WTC11 (cell line): ENCODE measurements at regions not wholly inside any gene's neighbourhood (a gene's known extent, or its start where the extent isn't known, plus 50 kb on each side); places are given as distances from the start of the nearest gene placed in this dataset.

Experiments
- ATAC-seq: fragments of 200-7000 bp; cut with Tn5 transposase; 2 replicates; pipeline ENCODE4 v1.10.0; 2021; ENCODE audit warnings: mild to moderate bottlenecking, moderate library complexity
- CTCF ChIA-PET: fragments of 300-600 bp; sonication (Branson Sonifier 250); formaldehyde crosslinking; loops from one replicate; lab custom pipeline; 2021; ENCODE audit warnings: antibody characterized with exemption; lab: Charles Lee
- POLR2A ChIA-PET: fragments of 350-600 bp; sonication (Branson Sonifier 250); formaldehyde crosslinking; loops from one replicate; lab custom pipeline; 2021; ENCODE audit warnings: antibody characterized with exemption; lab: Charles Lee
- DNase-seq: peaks from one replicate; pipeline ENCODE4 v3.0.0; 2021; ENCODE audit warnings: low spot score
- H3K27ac Mint-ChIP-seq: 2 replicates; pipeline ENCODE4 v1.8.0; 2021; ENCODE audit warnings: mixed read lengths
- H3K27me3 Mint-ChIP-seq: 2 replicates; pipeline ENCODE4 v1.8.0; 2021; ENCODE audit warnings: low read depth, mild to moderate bottlenecking, moderate library complexity, mixed read lengths
- H3K36me3 Mint-ChIP-seq: 2 replicates; pipeline ENCODE4 v1.8.0; 2021; ENCODE audit warnings: mixed read lengths
- H3K4me1 Mint-ChIP-seq: 2 replicates; pipeline ENCODE4 v1.8.0; 2022; ENCODE audit warnings: mixed read lengths
- H3K4me3 Mint-ChIP-seq: 2 replicates; pipeline ENCODE4 v1.8.0; 2021; ENCODE audit warnings: mild to moderate bottlenecking, moderate library complexity, mixed read lengths
- H3K9me3 Mint-ChIP-seq: 2 replicates; pipeline ENCODE4 v1.8.0; 2021; ENCODE audit warnings: mixed read lengths
- CBFB ChIP-seq: sonication (generic); formaldehyde crosslinking; IDR thresholded peaks from 2 replicates; pipeline ENCODE4 v1.8.1; 2022; ENCODE audit warnings: mild to moderate bottlenecking, low read depth, missing genetic modification reagents
- CREB1 ChIP-seq: sonication (generic); formaldehyde crosslinking; IDR thresholded peaks from 2 replicates; pipeline ENCODE4 v1.8.0; 2023; ENCODE audit warnings: mild to moderate bottlenecking, missing genetic modification reagents
- E2F1 ChIP-seq: sonication (generic); formaldehyde crosslinking; IDR thresholded peaks from 2 replicates; pipeline ENCODE4 v1.8.0; 2022; ENCODE audit warnings: mild to moderate bottlenecking, missing genetic modification reagents
- ELF4 ChIP-seq: sonication (generic); formaldehyde crosslinking; IDR thresholded peaks from 2 replicates; pipeline ENCODE4 v1.8.1; 2022; ENCODE audit warnings: low read depth, mild to moderate bottlenecking, moderate library complexity, missing genetic modification reagents
- FOXK1 ChIP-seq: sonication (generic); formaldehyde crosslinking; IDR thresholded peaks from 2 replicates; pipeline ENCODE4 v1.8.0; 2022; ENCODE audit warnings: mild to moderate bottlenecking, moderate library complexity, missing genetic modification reagents
- GABPB1 ChIP-seq: sonication (generic); formaldehyde crosslinking; IDR thresholded peaks from 2 replicates; pipeline ENCODE4 v1.8.1; 2023; ENCODE audit warnings: mild to moderate bottlenecking, missing genetic modification reagents
- IRF1 ChIP-seq: sonication (generic); formaldehyde crosslinking; IDR thresholded peaks from 2 replicates; pipeline ENCODE4 v1.8.0; 2023; ENCODE audit warnings: missing genetic modification reagents
- JAZF1 ChIP-seq: fragments of 250-450 bp; sonication (Bioruptor Pico); IDR thresholded peaks from 2 replicates; pipeline ENCODE4 v1.9.0; 2021; ENCODE audit warnings: moderate library complexity, mild to moderate bottlenecking, inconsistent platforms
- MLX ChIP-seq: sonication (generic); formaldehyde crosslinking; IDR thresholded peaks from 2 replicates; pipeline ENCODE4 v1.8.1; 2023; ENCODE audit warnings: mild to moderate bottlenecking, missing genetic modification reagents, moderate library complexity
- NFATC4 ChIP-seq: fragments of 250-450 bp; sonication (Bioruptor Pico); IDR thresholded peaks from 2 replicates; pipeline ENCODE4 v1.9.0; 2021; ENCODE audit warnings: mild to moderate bottlenecking
- NR2C2 ChIP-seq: sonication (generic); formaldehyde crosslinking; IDR thresholded peaks from 2 replicates; pipeline ENCODE4 v1.8.0; 2022; ENCODE audit warnings: mild to moderate bottlenecking, missing genetic modification reagents
- NR3C1 ChIP-seq: sonication (generic); formaldehyde crosslinking; conservative IDR thresholded peaks from 2 replicates; pipeline ENCODE4 v1.8.1; 2023; ENCODE audit warnings: low read depth, mild to moderate bottlenecking, missing genetic modification reagents
- OVOL2 ChIP-seq: fragments of 250-450 bp; sonication (Bioruptor Pico); IDR thresholded peaks from 2 replicates; pipeline ENCODE4 v1.9.0; 2021; ENCODE audit warnings: mild to moderate bottlenecking, borderline replicate concordance
- RELA ChIP-seq: sonication (generic); formaldehyde crosslinking; IDR thresholded peaks from 2 replicates; pipeline ENCODE4 v1.8.1; 2022; ENCODE audit warnings: missing genetic modification reagents, mild to moderate bottlenecking, borderline replicate concordance
- SP1 ChIP-seq: sonication (generic); formaldehyde crosslinking; conservative IDR thresholded peaks from 2 replicates; pipeline ENCODE4 v1.8.1; 2022; ENCODE audit warnings: missing genetic modification reagents
- TCF7 ChIP-seq: sonication (generic); formaldehyde crosslinking; IDR thresholded peaks from 2 replicates; pipeline ENCODE4 v1.8.0; 2022; ENCODE audit warnings: mild to moderate bottlenecking, low read depth, missing genetic modification reagents, moderate library complexity
- TP53 ChIP-seq: sonication (generic); formaldehyde crosslinking; IDR thresholded peaks from 2 replicates; pipeline ENCODE4 v1.8.1; 2023; ENCODE audit warnings: mild to moderate bottlenecking, missing genetic modification reagents
- ZMAT4 ChIP-seq: fragments of 250-450 bp; sonication (Bioruptor Pico); IDR thresholded peaks from 2 replicates; pipeline ENCODE4 v1.9.0; 2021; ENCODE audit warnings: mild to moderate bottlenecking
- ZNF121 ChIP-seq: sonication (generic); formaldehyde crosslinking; IDR thresholded peaks from 2 replicates; pipeline ENCODE4 v1.8.0; 2023; ENCODE audit warnings: missing genetic modification reagents
- ZNF138 ChIP-seq: sonication (generic); formaldehyde crosslinking; conservative IDR thresholded peaks from 2 replicates; pipeline ENCODE4 v1.8.1; 2022; ENCODE audit warnings: mild to moderate bottlenecking, moderate library complexity, missing genetic modification reagents
- ZNF219 ChIP-seq: sonication (generic); formaldehyde crosslinking; IDR thresholded peaks from 2 replicates; pipeline ENCODE4 v1.8.0; 2023; ENCODE audit warnings: missing genetic modification reagents, mild to moderate bottlenecking, borderline replicate concordance
- ZNF263 ChIP-seq: sonication (generic); formaldehyde crosslinking; IDR thresholded peaks from 2 replicates; pipeline ENCODE4 v1.8.1; 2022; ENCODE audit warnings: low read depth, mild to moderate bottlenecking, moderate library complexity, missing genetic modification reagents
- ZNF317 ChIP-seq: sonication (generic); formaldehyde crosslinking; IDR thresholded peaks from 2 replicates; pipeline ENCODE4 v1.8.1; 2023; ENCODE audit warnings: low read depth, mild to moderate bottlenecking, moderate library complexity, missing genetic modification reagents, borderline replicate concordance
- ZNF423 ChIP-seq: fragments of 250-450 bp; sonication (Bioruptor Pico); IDR thresholded peaks from 2 replicates; pipeline ENCODE4 v2.1.2; 2022; ENCODE audit warnings: mild to moderate bottlenecking, moderate library complexity
- ZNF532 ChIP-seq: fragments of 250-450 bp; sonication (Bioruptor Pico); IDR thresholded peaks from 2 replicates; pipeline ENCODE4 v1.9.0; 2021; ENCODE audit warnings: mild to moderate bottlenecking, borderline replicate concordance
- TF ChIP-seq, protein P1 (sequence below): sonication (generic); formaldehyde crosslinking; IDR thresholded peaks from 2 replicates; pipeline ENCODE4 v1.8.1; 2023; ENCODE audit warnings: mild to moderate bottlenecking, missing genetic modification reagents
- TF ChIP-seq, protein P2 (sequence below): sonication (generic); formaldehyde crosslinking; IDR thresholded peaks from 2 replicates; pipeline ENCODE4 v1.8.1; 2022; ENCODE audit warnings: mild to moderate bottlenecking, missing genetic modification reagents, moderate library complexity, borderline replicate concordance

GRCh38 chr11:15569305-15570025 is 454.7 kb downstream of the INSC start:
- POLR2A ChIA-PET: no interaction called here
- CTCF ChIA-PET: no interaction called here
- Mint-ChIP-seq H3K4me3 (no peak overlapping the region), H3K36me3 (peaks cover 3% of the 10 kb centered on the region; the same call in 1 of the 2 replicates), H3K9me3 (peaks cover 11% of the 10 kb centered on the region; the same call in 1 of the 2 replicates), H3K27ac (no peak overlapping the region), H3K27me3 (no peaks in the 10 kb centered on the region; the same call in 1 of the 2 replicates), H3K4me1 (peaks cover 27% of the 10 kb centered on the region)
- TF ChIP-seq ZNF317 (no peak), GABPB1 (no peak), ZMAT4 (CRISPR knock-in tag) (no peak), ELF4 (no peak), MLX (CRISPR knock-in tag) (no peak), NR3C1 (CRISPR knock-in tag) (no peak), E2F1 (no peak), NR2C2 (CRISPR knock-in tag) (no peak), CREB1 (CRISPR knock-in tag) (no peak), JAZF1 (no peak), CBFB (CRISPR knock-in tag) (no peak), NFATC4 (CRISPR knock-in tag) (no peak), ZNF138 (CRISPR knock-in tag) (no peak), FOXK1 (CRISPR knock-in tag) (no peak), RELA (no peak), ZNF121 (CRISPR knock-in tag) (no peak), TCF7 (no peak), ZNF423 (CRISPR knock-in tag) (no peak)
- TF ChIP-seq, protein P1, sequence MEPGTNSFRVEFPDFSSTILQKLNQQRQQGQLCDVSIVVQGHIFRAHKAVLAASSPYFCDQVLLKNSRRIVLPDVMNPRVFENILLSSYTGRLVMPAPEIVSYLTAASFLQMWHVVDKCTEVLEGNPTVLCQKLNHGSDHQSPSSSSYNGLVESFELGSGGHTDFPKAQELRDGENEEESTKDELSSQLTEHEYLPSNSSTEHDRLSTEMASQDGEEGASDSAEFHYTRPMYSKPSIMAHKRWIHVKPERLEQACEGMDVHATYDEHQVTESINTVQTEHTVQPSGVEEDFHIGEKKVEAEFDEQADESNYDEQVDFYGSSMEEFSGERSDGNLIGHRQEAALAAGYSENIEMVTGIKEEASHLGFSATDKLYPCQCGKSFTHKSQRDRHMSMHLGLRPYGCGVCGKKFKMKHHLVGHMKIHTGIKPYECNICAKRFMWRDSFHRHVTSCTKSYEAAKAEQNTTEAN: no peak
- ATAC-seq (no peak), DNase-seq (no peak)

DNA sequence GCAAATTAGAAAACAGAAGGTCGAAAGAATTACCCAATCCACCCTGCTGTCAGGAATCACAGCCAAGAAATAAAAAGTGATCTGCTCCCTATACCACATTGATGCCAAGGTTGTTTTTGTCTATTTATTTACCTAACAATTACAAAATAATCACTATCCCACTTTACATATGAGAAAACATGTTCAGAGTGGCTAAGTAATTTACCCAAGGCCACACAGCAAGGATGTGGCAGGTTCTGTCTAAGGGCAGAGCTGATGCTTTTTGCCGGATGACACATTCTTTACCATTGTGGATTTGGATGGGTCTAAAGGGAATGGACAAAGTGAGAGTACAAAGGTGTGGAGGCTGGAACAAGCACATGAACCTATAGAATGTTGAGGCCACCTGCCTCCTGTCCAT is 460.7 kb downstream of the INSC start:
- no peaks in the 10 kb centered on the region for H3K4me1 Mint-ChIP-seq
- H3K27ac Mint-ChIP-seq: no peak overlapping the region
- DNase-seq: no peak

More for the DNA sequence above, 460.7 kb downstream of the INSC start:
- CTCF ChIA-PET: no interaction called here
- Mint-ChIP-seq H3K9me3 (no peaks in the 10 kb centered on the region), H3K27me3 (no peaks in the 10 kb centered on the region; the same call in 1 of the 2 replicates), H3K4me3 (no peak overlapping the region), H3K36me3 (no peaks in the 10 kb centered on the region)
- POLR2A ChIA-PET: no interaction called here
- no peak for ATAC-seq
- TF ChIP-seq IRF1 (CRISPR knock-in tag) (no peak), ZNF263 (CRISPR knock-in tag) (no peak), SP1 (CRISPR knock-in tag) (no peak), ZNF532 (CRISPR knock-in tag) (no peak), TP53 (CRISPR knock-in tag) (no peak), ZNF219 (no peak), OVOL2 (CRISPR knock-in tag) (no peak), ELF4 (no peak)
- TF ChIP-seq, protein P2, sequence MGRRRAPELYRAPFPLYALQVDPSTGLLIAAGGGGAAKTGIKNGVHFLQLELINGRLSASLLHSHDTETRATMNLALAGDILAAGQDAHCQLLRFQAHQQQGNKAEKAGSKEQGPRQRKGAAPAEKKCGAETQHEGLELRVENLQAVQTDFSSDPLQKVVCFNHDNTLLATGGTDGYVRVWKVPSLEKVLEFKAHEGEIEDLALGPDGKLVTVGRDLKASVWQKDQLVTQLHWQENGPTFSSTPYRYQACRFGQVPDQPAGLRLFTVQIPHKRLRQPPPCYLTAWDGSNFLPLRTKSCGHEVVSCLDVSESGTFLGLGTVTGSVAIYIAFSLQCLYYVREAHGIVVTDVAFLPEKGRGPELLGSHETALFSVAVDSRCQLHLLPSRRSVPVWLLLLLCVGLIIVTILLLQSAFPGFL: no peak
